CD14-positive monocyte (primary cell): ENCODE measurements at regions not wholly inside any gene's neighbourhood (a gene's known extent, or its start where the extent isn't known, plus 50 kb on each side); places are given as distances from the start of the nearest gene placed in this dataset.

ENCODE experiments used
- DNase-seq, 3 donors: peaks; one replicate each; pipeline ENCODE4 v3.0.0-alpha.2; 2011 to 2022
- H2AFZ ChIP-seq: 2 replicates; pipeline ENCODE4 v1.6.0; 2012; ENCODE audit warnings: mild to moderate bottlenecking, low read depth, low read length, inconsistent platforms; ENCODE audit not compliant: insufficient read depth, poor library complexity, severe bottlenecking
- H3K27ac ChIP-seq, 2 donors: 1 replicate in 1 of 2; 2 replicates in 1 of 2; pipeline ENCODE4 v1.5.1; 2012 to 2013; ENCODE audit warnings: low read length in 2 of 2, control low read depth in 1 of 2, inconsistent platforms in 1 of 2, low read depth in 1 of 2, mild to moderate bottlenecking in 1 of 2
- H3K27me3 ChIP-seq, 2 donors: one replicate each; pipeline versions ENCODE4 v1.6.0 to v1.6.1; 2011 to 2013; ENCODE audit warnings: low read length in 2 of 2; ENCODE audit not compliant: control insufficient read depth in 2 of 2, insufficient read depth in 2 of 2
- H3K36me3 ChIP-seq, 2 donors: replicated peaks in 1 of 2; 1 replicate in 1 of 2; 2 replicates in 1 of 2; pipeline versions ENCODE4 v1.5.1 to v1.6.1; 2012 to 2013; ENCODE audit warnings: low read length in 2 of 2, control low read depth in 1 of 2, inconsistent platforms in 1 of 2, mild to moderate bottlenecking in 1 of 2; ENCODE audit not compliant: insufficient read depth in 2 of 2, control insufficient read depth in 1 of 2
- H3K4me1 ChIP-seq, 2 donors: 1 replicate in 1 of 2; 2 replicates in 1 of 2; pipeline versions ENCODE4 v1.5.1 to v1.6.1; 2012 to 2013; ENCODE audit warnings: low read length in 2 of 2, control low read depth in 1 of 2, inconsistent platforms in 1 of 2, mild to moderate bottlenecking in 1 of 2, moderate library complexity in 1 of 2; ENCODE audit not compliant: insufficient read depth in 2 of 2, control insufficient read depth in 1 of 2
- H3K4me2 ChIP-seq: replicated peaks from 2 replicates; pipeline ENCODE3; 2012; ENCODE audit warnings: low read length, moderate library complexity, mild to moderate bottlenecking; ENCODE audit not compliant: poor library complexity, severe bottlenecking; ENCODE audit errors: extremely low read depth
- H3K4me3 ChIP-seq, 3 experiments: fragments of 200-600 bp in 1 of 3; sonication (generic) in 1 of 3; replicated peaks in 1 of 3; 1 replicate in 2 of 3; 2 replicates in 1 of 3; pipeline ENCODE4 v1.5.1; 2011 to 2013; ENCODE audit warnings: low read length in 3 of 3, mild to moderate bottlenecking in 3 of 3, control low read depth in 2 of 3, low read depth in 2 of 3, inconsistent platforms in 1 of 3, moderate library complexity in 1 of 3
- H3K79me2 ChIP-seq: 2 replicates; pipeline ENCODE4 v1.6.0; 2012; ENCODE audit warnings: mild to moderate bottlenecking, control low read depth, inconsistent platforms, low read length, moderate library complexity; ENCODE audit not compliant: insufficient read depth
- H3K9ac ChIP-seq: 2 replicates; pipeline ENCODE4 v1.6.0; 2017; ENCODE audit warnings: low read length, mild to moderate bottlenecking; ENCODE audit not compliant: insufficient read depth, poor library complexity, severe bottlenecking
- H3K9me3 ChIP-seq, 2 donors: replicated peaks in 1 of 2; 1 replicate in 1 of 2; 2 replicates in 1 of 2; pipeline versions ENCODE4 v1.5.1 to v1.6.1; 2012 to 2013; ENCODE audit warnings: low read length in 2 of 2, control low read depth in 1 of 2; ENCODE audit not compliant: control insufficient read depth in 1 of 2, insufficient read depth in 1 of 2
- H4K20me1 ChIP-seq: 2 replicates; pipeline ENCODE4 v1.6.0; 2012; ENCODE audit warnings: mild to moderate bottlenecking, low read length, control low read depth, moderate library complexity; ENCODE audit not compliant: insufficient read depth
- H3K27ac Mint-ChIP-seq, 7 donors: one replicate each; pipeline ENCODE4 v1.8.0; 2020; ENCODE audit warnings: mild to moderate bottlenecking in 7 of 7, mixed read lengths in 7 of 7, moderate library complexity in 6 of 7, inconsistent platforms in 2 of 7
- H3K27me3 Mint-ChIP-seq, 3 donors: one replicate each; pipeline ENCODE4 v1.8.0; 2021 to 2022; ENCODE audit warnings: low read depth in 3 of 3, mild to moderate bottlenecking in 3 of 3, mixed read lengths in 3 of 3, moderate library complexity in 3 of 3, inconsistent platforms in 1 of 3
- H3K36me3 Mint-ChIP-seq, 2 donors: one replicate each; pipeline ENCODE4 v1.8.0; 2020; ENCODE audit warnings: mixed read lengths in 2 of 2, inconsistent platforms in 1 of 2, mild to moderate bottlenecking in 1 of 2
- H3K4me1 Mint-ChIP-seq: one replicate; pipeline ENCODE4 v1.8.0; 2020; ENCODE audit warnings: mild to moderate bottlenecking, mixed read lengths
- H3K4me3 Mint-ChIP-seq, 2 donors: one replicate each; pipeline ENCODE4 v1.8.0; 2020; ENCODE audit warnings: mild to moderate bottlenecking in 2 of 2, mixed read lengths in 2 of 2, moderate library complexity in 1 of 2
- H3K9me3 Mint-ChIP-seq, 7 donors: one replicate each; pipeline ENCODE4 v1.8.0; 2020 to 2022; ENCODE audit warnings: mixed read lengths in 7 of 7, mild to moderate bottlenecking in 6 of 7, moderate library complexity in 6 of 7, inconsistent platforms in 2 of 7
- CTCF ChIP-seq: fragments of 200-600 bp; IDR thresholded peaks from one replicate; pipeline ENCODE4 v1.8.0; 2022; ENCODE audit warnings: antibody characterized with exemption, mild to moderate bottlenecking
- WGBS: methylation state at CpG from one replicate; pipeline ENCODE4 v1.1.5; 2013; ENCODE audit warnings: missing lambda C conversion rate; ENCODE audit not compliant: insufficient coverage; 5-methylcytosine and 5-hydroxymethylcytosine counted together
- intact Hi-C, 2 donors: fragments of 100-400 bp; cut with micrococcal nuclease; formaldehyde crosslinking; loops; one replicate each; pipeline versions ENCODE4 v1.15.0 to v1.15.1; 2023

GRCh38 chr2:236682651-236683422, 113.2 kb downstream of the ACKR3 start:
- Histone ChIP-seq H3K4me3 (no peak overlapping the region), H3K79me2 (no peaks in the 10 kb centered on the region), H3K4me2 (no peak overlapping the region), H3K9ac (no peak overlapping the region), H4K20me1 (no peaks in the 10 kb centered on the region), H3K27ac (no peak overlapping the region), H3K27me3 (peaks cover 0 to 9% of the 10 kb centered on the region in 2 donors), H2AFZ (no peak overlapping the region), H3K36me3 (no peaks in the 10 kb centered on the region), H3K4me1 (no peaks in the 10 kb centered on the region), H3K9me3 (no peaks in the 10 kb centered on the region)
- H3K27me3 Mint-ChIP-seq: peaks cover 14 to 32% (median 26%) of the 10 kb centered on the region in 3 donors
- no peak overlapping the region for H3K27ac Mint-ChIP-seq
- H3K9me3 Mint-ChIP-seq: peaks cover 0 to 2% (median 0%) of the 10 kb centered on the region in 7 donors
- no peak overlapping the region for H3K4me3 Mint-ChIP-seq
- TF ChIP-seq CTCF: no peak
- no peak for DNase-seq
- intact Hi-C loops: no loop called here
- no peaks in the 10 kb centered on the region for H3K36me3 Mint-ChIP-seq
- peaks cover 9% of the 10 kb centered on the region for H3K4me1 Mint-ChIP-seq
- 85% methylated on average over 11 of the region's 12 CpGs for WGBS

DNA sequence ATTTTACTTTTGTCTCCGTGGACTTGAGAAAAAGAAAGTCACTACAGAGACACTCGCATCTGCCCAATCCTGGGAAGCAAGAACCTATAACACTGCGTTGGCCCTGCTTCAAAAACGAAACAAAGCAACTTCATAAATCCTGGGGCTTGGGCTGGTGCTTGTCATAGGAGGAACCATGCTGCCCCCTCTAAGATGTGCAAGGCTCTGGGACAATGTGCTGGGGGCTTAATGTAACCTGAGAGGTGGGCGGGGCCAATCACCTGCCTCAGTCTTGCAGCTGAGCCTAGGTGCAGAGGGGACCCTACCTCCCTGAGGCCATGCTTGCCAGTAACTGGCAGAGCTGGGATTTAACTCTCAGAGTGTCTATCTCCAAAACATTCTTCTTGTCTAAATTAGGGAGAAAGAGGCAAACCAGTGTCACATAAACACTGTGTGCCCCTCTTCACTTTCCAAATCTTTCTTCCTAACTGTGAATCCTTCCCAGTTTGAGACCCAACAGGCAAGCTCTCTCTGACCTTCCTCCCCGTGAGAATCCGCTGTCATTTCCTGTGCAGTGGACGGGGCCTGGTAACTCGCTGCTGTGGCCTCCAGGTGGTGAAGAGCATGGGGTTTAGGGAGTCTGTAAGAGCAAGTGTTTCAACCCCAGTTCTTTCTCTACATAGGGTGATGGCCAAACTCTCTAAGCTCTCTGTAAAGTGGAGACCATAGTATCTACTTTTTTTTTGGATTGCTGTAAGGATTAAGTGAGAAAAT, 115.1 kb downstream of the ACKR3 start:
- Mint-ChIP-seq H3K4me3 (peak overlapping the region in 1 of 2 donors; percentile 70), H3K36me3 (no peaks in the 10 kb centered on the region), H3K27ac (peak overlapping the region in 1 of 7 donors; percentile 42), H3K9me3 (no peaks in the 10 kb centered on the region), H3K27me3 (peaks cover 9 to 22% (median 22%) of the 10 kb centered on the region in 3 donors), H3K4me1 (peaks cover 19% of the 10 kb centered on the region)
- Histone ChIP-seq H3K79me2 (no peaks in the 10 kb centered on the region), H3K27me3 (peaks cover 0 to 4% of the 10 kb centered on the region in 2 donors), H3K4me2 (no peak overlapping the region), H3K9me3 (no peaks in the 10 kb centered on the region), H3K36me3 (no peaks in the 10 kb centered on the region), H3K27ac (no peak overlapping the region), H2AFZ (no peak overlapping the region), H3K4me1 (peaks cover 9 to 11% of the 10 kb centered on the region in 2 donors), H3K9ac (no peak overlapping the region), H3K4me3 (no peak overlapping the region), H4K20me1 (no peaks in the 10 kb centered on the region)
- no peak for TF ChIP-seq CTCF
- WGBS: 100% methylated on average over 4 of the region's 9 CpGs
- intact Hi-C loops: no loop called here
- no peak for DNase-seq
